ENCODE measurements at regions not wholly inside any gene's neighbourhood (a gene's known extent, or its start where the extent isn't known, plus 50 kb on each side); places are given as distances from the start of the nearest gene placed in this dataset.

- Histone ChIP-seq H3K79me2 (no peaks in the 10 kb centered on the region), H3K27me3 (no peaks in the 10 kb centered on the region), H3K9me2 (replicated peaks; ENCODE audit: insufficient read depth) (no peaks in the 10 kb centered on the region), H3K27ac (no peak overlapping the region), H3K36me3 (replicated peaks; ENCODE audit: insufficient read depth, low read depth) (no peaks in the 10 kb centered on the region), H3K9me3 (ENCODE audit: low read depth) (no peaks in the 10 kb centered on the region), H4K20me1 (ENCODE audit: insufficient read depth, poor library complexity, severe bottlenecking) (no peaks in the 10 kb centered on the region), H3K4me1 (ENCODE audit: insufficient read depth) (peaks cover 4% of the 10 kb centered on the region), H3K4me3 (no peak overlapping the region), H3K4me2 (no peak overlapping the region), H2AFZ (no peak overlapping the region)
- DNase-seq (ENCODE audit: low spot score), result no peak
- TF ChIP-seq EZH2 (IDR thresholded peaks at IDR 0.05; ENCODE audit: borderline replicate concordance) (no peak), EZH2phosphoT487 (IDR thresholded peaks at IDR 0.05; ENCODE audit: low read depth, severe bottlenecking, unreplicated experiment) (no peak), CTCF (IDR thresholded peaks at IDR 0.05; ENCODE audit: poor library complexity) (no peak)
- WGBS (ENCODE audit: low lambda C conversion rate, missing lambda C conversion rate), result 96% methylated on average over 5 of the region's 5 CpGs
These were observed 134.8 kb upstream of the BOD1 start for GRCh38 chr5:173751266-173751600.

- TF ChIP-seq CTCF (IDR thresholded peaks at IDR 0.05; ENCODE audit: poor library complexity) (no peak), EZH2phosphoT487 (IDR thresholded peaks at IDR 0.05; ENCODE audit: low read depth, severe bottlenecking, unreplicated experiment) (no peak), EZH2 (IDR thresholded peaks at IDR 0.05; ENCODE audit: borderline replicate concordance) (no peak)
- Histone ChIP-seq H3K4me2 (no peak overlapping the region), H3K79me2 (no peaks in the 10 kb centered on the region), H2AFZ (no peak overlapping the region), H3K27ac (peak overlapping the region; percentile 60), H4K20me1 (ENCODE audit: insufficient read depth, poor library complexity, severe bottlenecking) (no peaks in the 10 kb centered on the region), H3K9me2 (replicated peaks; ENCODE audit: insufficient read depth) (no peaks in the 10 kb centered on the region), H3K27me3 (no peaks in the 10 kb centered on the region), H3K4me1 (ENCODE audit: insufficient read depth) (peaks cover 4% of the 10 kb centered on the region), H3K4me3 (no peak overlapping the region), H3K36me3 (replicated peaks; ENCODE audit: insufficient read depth, low read depth) (no peaks in the 10 kb centered on the region), H3K9me3 (ENCODE audit: low read depth) (no peaks in the 10 kb centered on the region)
- no peak for DNase-seq (ENCODE audit: low spot score)
- WGBS (ENCODE audit: low lambda C conversion rate, missing lambda C conversion rate), result 87% methylated on average over 4 of the region's 4 CpGs
These were observed 135.5 kb upstream of the CPEB4 start for GRCh38 chr5:173752653-173753052.

- Histone ChIP-seq H3K4me1 (ENCODE audit: insufficient read depth) (peaks cover 4% of the 10 kb centered on the region), H3K4me3 (no peak overlapping the region), H3K79me2 (no peaks in the 10 kb centered on the region), H4K20me1 (ENCODE audit: insufficient read depth, poor library complexity, severe bottlenecking) (no peaks in the 10 kb centered on the region), H3K27ac (peak overlapping the region; percentile 60), H3K27me3 (no peaks in the 10 kb centered on the region), H3K9me2 (replicated peaks; ENCODE audit: insufficient read depth) (no peaks in the 10 kb centered on the region), H3K4me2 (peak overlapping the region; percentile 28), H2AFZ (peak overlapping the region; percentile 21), H3K36me3 (replicated peaks; ENCODE audit: insufficient read depth, low read depth) (no peaks in the 10 kb centered on the region), H3K9me3 (ENCODE audit: low read depth) (no peaks in the 10 kb centered on the region)
- DNase-seq (ENCODE audit: low spot score), result peak; percentile 66
- TF ChIP-seq CTCF (IDR thresholded peaks at IDR 0.05; ENCODE audit: poor library complexity), result no peak
- no peak for TF ChIP-seq EZH2 (IDR thresholded peaks at IDR 0.05; ENCODE audit: borderline replicate concordance)
- 58% methylated on average over 15 of the region's 15 CpGs for WGBS (ENCODE audit: low lambda C conversion rate, missing lambda C conversion rate)
These were observed 134.6 kb upstream of the CPEB4 start for GRCh38 chr5:173753307-173754168.

Data from hepatocyte (in vitro differentiated cells).